Natural killer cell treated with Interleukin-12 subunit alpha and Interleukin-12 subunit beta and Interleukin-15 and Interleukin-18, amount 100 ng/mL, for 72 hours (primary cell): ENCODE measurements at regions not wholly inside any gene's neighbourhood (a gene's known extent, or its start where the extent isn't known, plus 50 kb on each side); places are given as distances from the start of the nearest gene placed in this dataset.
"Not testable (repeated sequence)": the region's sequence is repeated elsewhere in the genome, so short reads cannot be mapped to it uniquely, and the experiment has no call there.

Experiments
- ATAC-seq, 2 donors: fragments of 150-1000 bp; cut with Tn5 transposase in 1 of 2; sonication (Bioruptor Pico), chemical (Tn5 transposase) in 1 of 2; 2 replicates each; pipeline ENCODE4 v1.10.0; 2021
- DNase-seq: peaks from one replicate; pipeline ENCODE4 v3.0.0; 2022; ENCODE audit warnings: low spot score
- H3K27ac Mint-ChIP-seq, 2 donors: 1 replicate in 1 of 2; 2 replicates in 1 of 2; pipeline ENCODE4 v1.8.0; 2022; ENCODE audit warnings: mixed read lengths in 2 of 2, mild to moderate bottlenecking in 1 of 2, moderate library complexity in 1 of 2
- H3K27me3 Mint-ChIP-seq, 2 donors: 1 replicate in 1 of 2; 2 replicates in 1 of 2; pipeline ENCODE4 v1.8.0; 2022; ENCODE audit warnings: mixed read lengths in 2 of 2
- H3K36me3 Mint-ChIP-seq: one replicate; pipeline ENCODE4 v1.8.0; 2022; ENCODE audit warnings: mixed read lengths
- H3K4me1 Mint-ChIP-seq, 2 donors: 1 replicate in 1 of 2; 2 replicates in 1 of 2; pipeline ENCODE4 v1.8.0; 2022; ENCODE audit warnings: low read depth in 2 of 2, mixed read lengths in 2 of 2, mild to moderate bottlenecking in 1 of 2
- H3K4me3 Mint-ChIP-seq: one replicate; pipeline ENCODE4 v1.8.0; 2022; ENCODE audit warnings: mixed read lengths
- H3K9me3 Mint-ChIP-seq: 2 replicates; pipeline ENCODE4 v1.8.0; 2022; ENCODE audit warnings: mixed read lengths

- peaks cover 26 to 35% of the 10 kb centered on the region in 2 donors for H3K4me1 Mint-ChIP-seq
- DNase-seq, result peak; percentile 83
- peak overlapping the region; percentile 67 to 72 for H3K27ac Mint-ChIP-seq
- no peaks in the 10 kb centered on the region for H3K9me3 Mint-ChIP-seq
- peaks cover 26 to 52% of the 10 kb centered on the region in 2 donors for H3K27me3 Mint-ChIP-seq
- H3K36me3 Mint-ChIP-seq, result peaks cover 6% of the 10 kb centered on the region
- H3K4me3 Mint-ChIP-seq, result peak overlapping the region; percentile 75
- peak; percentile 83 to 88 for ATAC-seq
Measured at GRCh38 chr14:106372870-106373652, 846.7 kb downstream of the TMEM121 start.

GRCh38 chr14:106373653-106374110 is 847.3 kb downstream of the TMEM121 start:
- Mint-ChIP-seq H3K27ac (peak overlapping the region; percentile 67 to 72), H3K4me1 (peaks cover 27 to 35% of the 10 kb centered on the region in 2 donors), H3K27me3 (peaks cover 27 to 51% of the 10 kb centered on the region in 2 donors), H3K4me3 (peak overlapping the region; percentile 75)
- H3K36me3 Mint-ChIP-seq, DNase-seq, ATAC-seq, H3K9me3 Mint-ChIP-seq: not testable (repeated sequence)

GRCh38 chr14:106377432-106377831 is 851.0 kb downstream of the TMEM121 start:
- no peak overlapping the region for H3K4me3 Mint-ChIP-seq
- ATAC-seq (no peak), DNase-seq (no peak)
- H3K27ac Mint-ChIP-seq, result peak overlapping the region in 1 of 2 donors; percentile 36
- peaks cover 33 to 41% of the 10 kb centered on the region in 2 donors for H3K4me1 Mint-ChIP-seq
- H3K27me3 Mint-ChIP-seq, result peaks cover 22 to 46% of the 10 kb centered on the region in 2 donors
- H3K9me3 Mint-ChIP-seq, result no peaks in the 10 kb centered on the region
- peaks cover 6% of the 10 kb centered on the region for H3K36me3 Mint-ChIP-seq

DNA sequence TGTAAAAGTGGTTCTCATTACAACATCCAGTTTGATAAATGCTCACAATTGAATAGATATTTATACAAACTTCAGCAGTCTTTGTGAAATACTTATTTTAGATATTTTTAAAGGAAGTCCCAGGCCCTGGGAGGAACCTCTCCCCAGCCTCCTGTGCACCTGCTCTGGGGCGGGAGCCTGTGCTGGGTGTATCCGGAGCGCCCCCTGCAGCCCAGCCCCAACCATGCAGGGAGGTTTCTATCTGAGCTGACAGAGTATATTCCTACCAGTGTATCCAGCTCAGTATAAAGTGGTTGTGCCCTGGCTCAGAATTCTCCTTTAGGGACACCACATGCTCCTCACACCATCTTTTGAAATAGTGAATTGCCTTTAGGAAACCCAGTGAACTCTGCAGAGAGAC is 851.8 kb downstream of the TMEM121 start:
- no peaks in the 10 kb centered on the region for H3K9me3 Mint-ChIP-seq
- H3K36me3 Mint-ChIP-seq, result peaks cover under 1% of the 10 kb centered on the region
- ATAC-seq (peak; percentile 55 to 59), DNase-seq (no peak)
- H3K27me3 Mint-ChIP-seq, result peaks cover 20 to 44% of the 10 kb centered on the region in 2 donors
- H3K4me1 Mint-ChIP-seq, result peaks cover 26 to 33% of the 10 kb centered on the region in 2 donors
- H3K27ac Mint-ChIP-seq, result peak overlapping the region in 1 of 2 donors; percentile 36
- no peak overlapping the region for H3K4me3 Mint-ChIP-seq

- Mint-ChIP-seq H3K36me3 (no peaks in the 10 kb centered on the region), H3K27ac (peak overlapping the region; percentile 15 to 43), H3K27me3 (peaks cover 30 to 50% of the 10 kb centered on the region in 2 donors), H3K9me3 (no peaks in the 10 kb centered on the region), H3K4me3 (peak overlapping the region; percentile 1), H3K4me1 (peaks cover 10 to 11% of the 10 kb centered on the region in 2 donors)
- ATAC-seq, result peak; percentile 64 to 81
- no peak for DNase-seq
Measured at GRCh38 chr14:106380740-106381139, 854.4 kb downstream of the TMEM121 start.

DNA sequence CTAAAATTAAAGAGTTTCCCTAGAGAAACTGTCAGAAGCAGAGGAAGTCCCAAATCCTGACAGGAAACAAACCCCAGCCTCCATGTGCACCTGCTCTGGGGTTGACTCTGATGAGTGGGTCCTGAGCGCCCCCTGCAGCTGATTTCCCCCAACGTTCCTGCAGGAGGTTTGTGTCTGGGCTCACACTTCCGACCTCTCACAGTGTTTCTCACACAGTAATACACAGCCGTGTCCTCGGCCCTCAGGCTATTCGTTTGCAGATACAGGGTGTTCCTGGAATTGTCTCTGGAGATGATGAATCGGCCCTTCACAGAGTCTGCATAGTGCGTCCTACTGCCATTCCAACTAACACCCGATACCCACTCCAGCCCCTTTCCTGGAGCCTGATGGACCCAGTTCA is 862.8 kb downstream of the TMEM121 start:
- DNase-seq, H3K4me3 Mint-ChIP-seq, H3K27ac Mint-ChIP-seq, ATAC-seq, H3K9me3 Mint-ChIP-seq, H3K36me3 Mint-ChIP-seq: not testable (repeated sequence)
- Mint-ChIP-seq H3K4me1 (peaks cover 14 to 16% of the 10 kb centered on the region in 2 donors), H3K27me3 (peaks cover 42 to 51% of the 10 kb centered on the region in 2 donors)

DNA sequence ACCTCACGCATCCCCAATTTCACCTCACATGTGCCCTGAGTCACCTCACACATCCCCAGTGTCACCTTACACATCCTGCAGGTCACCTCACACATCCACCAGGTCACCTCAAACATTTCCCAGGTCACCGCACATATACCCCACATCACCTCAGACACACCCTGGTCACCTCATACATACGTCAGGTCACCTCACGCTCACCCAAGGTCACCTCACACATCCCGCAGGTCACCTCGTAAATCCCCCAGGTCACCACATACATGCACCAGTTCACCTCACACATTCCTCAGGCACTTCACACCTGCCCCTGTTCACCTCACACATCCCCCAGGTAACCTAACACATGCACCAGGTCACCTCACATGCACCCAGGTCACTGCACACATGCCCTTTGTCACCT is 864.0 kb downstream of the TMEM121 start:
- Mint-ChIP-seq H3K36me3 (no peaks in the 10 kb centered on the region), H3K4me3 (no peak overlapping the region), H3K27me3 (peaks cover 33 to 39% of the 10 kb centered on the region in 2 donors), H3K9me3 (no peaks in the 10 kb centered on the region), H3K27ac (peak overlapping the region; percentile 14 to 36), H3K4me1 (peaks cover 19 to 21% of the 10 kb centered on the region in 2 donors)
- ATAC-seq, result peak; percentile 31 to 55
- DNase-seq, result no peak

GRCh38 chr14:106390947-106391346 is 864.6 kb downstream of the TMEM121 start:
- Mint-ChIP-seq H3K27me3 (peaks cover 28 to 33% of the 10 kb centered on the region in 2 donors), H3K36me3 (no peaks in the 10 kb centered on the region), H3K4me1 (peaks cover 24 to 25% of the 10 kb centered on the region in 2 donors), H3K9me3 (no peaks in the 10 kb centered on the region), H3K4me3 (no peak overlapping the region), H3K27ac (peak overlapping the region; percentile 14 to 36)
- DNase-seq (no peak), ATAC-seq (no peak)

DNA sequence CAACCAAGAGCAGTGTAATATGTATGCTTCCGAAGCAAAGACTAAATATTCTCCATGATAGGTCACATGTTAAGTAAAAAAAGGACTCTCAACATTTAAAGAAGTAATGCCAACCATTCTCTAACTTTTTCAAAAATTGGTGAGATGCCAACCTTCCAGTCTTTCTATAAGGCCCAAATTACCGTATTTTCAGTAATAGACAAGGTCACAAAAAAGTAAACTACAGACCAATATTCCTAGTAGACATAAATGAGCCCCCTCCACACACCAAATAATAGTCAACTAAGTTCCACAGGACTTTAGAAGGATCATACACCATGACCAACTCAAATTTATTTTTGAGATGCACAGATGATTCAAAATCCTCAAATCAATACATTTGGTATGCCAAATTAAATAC is 867.4 kb downstream of the TMEM121 start:
- Mint-ChIP-seq H3K4me3 (no peak overlapping the region), H3K36me3 (no peaks in the 10 kb centered on the region), H3K27me3 (peaks cover 21 to 24% of the 10 kb centered on the region in 2 donors), H3K9me3 (no peaks in the 10 kb centered on the region), H3K4me1 (peaks cover 28 to 32% of the 10 kb centered on the region in 2 donors), H3K27ac (peak overlapping the region; percentile 93 to 97)
- DNase-seq, result no peak
- no peak for ATAC-seq

DNA sequence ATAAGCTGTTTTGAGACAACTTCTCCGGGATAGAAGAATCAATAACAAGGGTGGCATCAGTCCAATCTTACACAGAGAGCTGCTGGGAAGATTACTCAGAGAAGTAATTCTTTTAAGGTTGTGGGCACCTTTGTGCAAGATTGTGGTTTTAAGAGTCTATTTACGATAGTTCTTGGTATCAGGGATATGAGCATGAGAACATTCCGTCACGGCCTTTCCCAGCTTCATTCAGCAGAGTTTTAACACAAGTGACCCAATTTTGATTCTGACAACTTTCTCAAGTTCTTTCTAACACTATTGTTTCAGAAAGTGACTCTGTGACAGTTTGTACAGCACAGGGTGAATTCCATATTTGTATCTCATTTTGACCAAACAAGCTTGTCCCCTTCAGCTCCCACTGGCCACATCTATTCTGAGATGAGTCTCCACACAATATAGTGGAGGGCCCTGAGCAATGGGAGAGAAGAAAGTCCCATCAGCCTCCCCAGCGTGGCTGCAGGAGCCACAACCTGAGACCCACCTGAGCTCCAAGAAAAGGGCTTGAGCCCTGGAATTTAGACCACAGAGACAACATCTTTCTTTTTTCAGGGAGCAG is 869.2 kb downstream of the TMEM121 start:
- Mint-ChIP-seq H3K27ac (peak overlapping the region; percentile 93 to 97), H3K4me3 (peak overlapping the region; percentile 76), H3K27me3 (peaks cover 16% of the 10 kb centered on the region in 2 donors), H3K9me3 (no peaks in the 10 kb centered on the region), H3K4me1 (peaks cover 24 to 26% of the 10 kb centered on the region in 2 donors), H3K36me3 (no peaks in the 10 kb centered on the region)
- ATAC-seq, result peak; percentile 90 to 94
- DNase-seq, result no peak

- ATAC-seq (no peak), DNase-seq (no peak)
- H3K27ac Mint-ChIP-seq, result peak overlapping the region; percentile 93 to 97
- no peaks in the 10 kb centered on the region for H3K9me3 Mint-ChIP-seq
- peaks cover 18 to 20% of the 10 kb centered on the region in 2 donors for H3K4me1 Mint-ChIP-seq
- peaks cover 1 to 6% of the 10 kb centered on the region in 2 donors for H3K27me3 Mint-ChIP-seq
- no peaks in the 10 kb centered on the region for H3K36me3 Mint-ChIP-seq
- peak overlapping the region; percentile 57 for H3K4me3 Mint-ChIP-seq
Measured at GRCh38 chr14:106396999-106397398, 870.6 kb downstream of the TMEM121 start.

- not testable (repeated sequence) for H3K4me3 Mint-ChIP-seq, ATAC-seq, DNase-seq, H3K9me3 Mint-ChIP-seq, H3K36me3 Mint-ChIP-seq, H3K27me3 Mint-ChIP-seq, H3K27ac Mint-ChIP-seq
- H3K4me1 Mint-ChIP-seq, result peaks cover 18 to 20% of the 10 kb centered on the region in 2 donors
Measured at GRCh38 chr14:106398931-106399331, 872.5 kb downstream of the TMEM121 start.

GRCh38 chr14:106401316-106401715 is 874.9 kb downstream of the TMEM121 start:
- H3K4me3 Mint-ChIP-seq, H3K27me3 Mint-ChIP-seq, H3K27ac Mint-ChIP-seq, H3K36me3 Mint-ChIP-seq, DNase-seq, H3K4me1 Mint-ChIP-seq, H3K9me3 Mint-ChIP-seq: not testable (repeated sequence)
- peak in 1 of 2 donors; percentile 44 for ATAC-seq

- H3K36me3 Mint-ChIP-seq, H3K4me1 Mint-ChIP-seq, H3K27ac Mint-ChIP-seq, H3K9me3 Mint-ChIP-seq, H3K4me3 Mint-ChIP-seq, DNase-seq, ATAC-seq, H3K27me3 Mint-ChIP-seq: not testable (repeated sequence)
Measured at GRCh38 chr14:106410229-106410628, 883.8 kb downstream of the TMEM121 start.
